H9 (cell line): ENCODE measurements at regions not wholly inside any gene's neighbourhood (a gene's known extent, or its start where the extent isn't known, plus 50 kb on each side); places are given as distances from the start of the nearest gene placed in this dataset.

Experiments used
- DNase-seq: peaks from one replicate; pipeline ENCODE4 v3.0.0-alpha.2; 2017
- H2AFZ ChIP-seq: one replicate; pipeline ENCODE4 v1.6.1; 2013; ENCODE audit warnings: mild to moderate bottlenecking, low read length, control low read depth, moderate library complexity
- H2AK5ac ChIP-seq: 2 replicates; pipeline ENCODE4 v1.6.1; 2013; ENCODE audit warnings: low read length, control low read depth, mixed read lengths; ENCODE audit not compliant: insufficient read length
- H2BK120ac ChIP-seq: one replicate; pipeline ENCODE4 v1.6.1; 2013; ENCODE audit warnings: low read depth, mild to moderate bottlenecking, low read length, control low read depth, inconsistent platforms; ENCODE audit not compliant: poor library complexity, severe bottlenecking
- H2BK12ac ChIP-seq: 2 replicates; pipeline ENCODE4 v1.6.1; 2013; ENCODE audit warnings: low read length, control low read depth, mixed read lengths, low read depth; ENCODE audit not compliant: insufficient read length
- H2BK15ac ChIP-seq: 2 replicates; pipeline ENCODE4 v1.6.1; 2013; ENCODE audit warnings: low read depth, low read length, control low read depth
- H2BK20ac ChIP-seq: one replicate; pipeline ENCODE4 v1.6.1; 2013; ENCODE audit warnings: low read depth, mild to moderate bottlenecking, low read length, control low read depth, inconsistent platforms; ENCODE audit not compliant: poor library complexity, severe bottlenecking
- H2BK5ac ChIP-seq: 2 replicates; pipeline ENCODE4 v1.6.1; 2013; ENCODE audit warnings: low read length, control low read depth, mixed read lengths; ENCODE audit not compliant: insufficient read length
- H3K14ac ChIP-seq: 2 replicates; pipeline ENCODE4 v1.6.1; 2013; ENCODE audit warnings: low read length, control low read depth; ENCODE audit not compliant: insufficient read depth
- H3K18ac ChIP-seq: 2 replicates; pipeline ENCODE4 v1.6.1; 2013; ENCODE audit warnings: low read depth, mild to moderate bottlenecking, mixed read lengths, low read length, control low read depth; ENCODE audit not compliant: insufficient read length
- H3K23ac ChIP-seq: 2 replicates; pipeline ENCODE4 v1.6.1; 2013; ENCODE audit warnings: low read length, control low read depth, mixed read lengths, low read depth; ENCODE audit not compliant: insufficient read length
- H3K23me2 ChIP-seq: 2 replicates; pipeline ENCODE4 v1.6.1; 2013; ENCODE audit warnings: low read depth, mild to moderate bottlenecking, mixed read lengths, low read length, control low read depth; ENCODE audit not compliant: insufficient read length, poor library complexity, severe bottlenecking
- H3K27ac ChIP-seq: 2 replicates; pipeline ENCODE4 v1.5.1; 2013; ENCODE audit warnings: low read length, control low read depth, mixed read lengths, low read depth; ENCODE audit not compliant: insufficient read length
- H3K27me3 ChIP-seq: 2 replicates; pipeline ENCODE4 v1.6.1; 2013; ENCODE audit warnings: low read length, control low read depth, inconsistent platforms; ENCODE audit not compliant: insufficient read depth
- H3K4ac ChIP-seq: 2 replicates; pipeline ENCODE4 v1.6.1; 2013; ENCODE audit warnings: low read depth, mild to moderate bottlenecking, control low read depth, inconsistent platforms, low read length, moderate library complexity
- H3K4me1 ChIP-seq: 2 replicates; pipeline ENCODE4 v1.6.1; 2013; ENCODE audit warnings: low read length, control low read depth, inconsistent platforms; ENCODE audit not compliant: insufficient read depth
- H3K4me2 ChIP-seq: 2 replicates; pipeline ENCODE4 v1.6.1; 2013; ENCODE audit warnings: low read length, control low read depth, mixed read lengths; ENCODE audit not compliant: insufficient read length, insufficient read depth
- H3K56ac ChIP-seq: 2 replicates; pipeline ENCODE4 v1.6.1; 2013; ENCODE audit warnings: low read depth, mild to moderate bottlenecking, mixed read lengths, low read length, control low read depth; ENCODE audit not compliant: insufficient read length
- H3K79me1 ChIP-seq: 2 replicates; pipeline ENCODE4 v1.6.1; 2013; ENCODE audit warnings: low read depth, mild to moderate bottlenecking, moderate library complexity, low read length, control low read depth, inconsistent platforms; ENCODE audit not compliant: insufficient read depth, poor library complexity, severe bottlenecking
- H3K79me2 ChIP-seq: 2 replicates; pipeline ENCODE4 v1.6.1; 2013; ENCODE audit warnings: low read length, control low read depth, inconsistent platforms; ENCODE audit not compliant: insufficient read depth
- H3K9ac ChIP-seq: 2 replicates; pipeline ENCODE4 v1.6.1; 2013; ENCODE audit warnings: low read length, control low read depth, mixed read lengths; ENCODE audit not compliant: insufficient read length; ENCODE audit errors: extremely low read depth
- H3K9me3 ChIP-seq: one replicate; pipeline ENCODE4 v1.6.1; 2013; ENCODE audit warnings: low read depth, low read length, inconsistent platforms; ENCODE audit not compliant: control insufficient read depth
- H3T11ph ChIP-seq: one replicate; pipeline ENCODE4 v1.6.1; 2013; ENCODE audit warnings: mild to moderate bottlenecking, low read length, control low read depth, inconsistent platforms
- H4K20me1 ChIP-seq: one replicate; pipeline ENCODE4 v1.6.1; 2013; ENCODE audit not compliant: control insufficient read depth, insufficient read length, insufficient read depth
- H4K5ac ChIP-seq: 2 replicates; pipeline ENCODE4 v1.6.1; 2013; ENCODE audit warnings: low read depth, mild to moderate bottlenecking, mixed read lengths, low read length, control low read depth; ENCODE audit not compliant: insufficient read length
- H4K8ac ChIP-seq: replicated peaks from 2 replicates; pipeline ENCODE4 v1.6.1; 2013; ENCODE audit warnings: low read length, control low read depth, mixed read lengths, low read depth; ENCODE audit not compliant: insufficient read length
- H4K91ac ChIP-seq: 2 replicates; pipeline ENCODE4 v1.6.1; 2013; ENCODE audit warnings: low read depth, mild to moderate bottlenecking, moderate library complexity, mixed read lengths, low read length, control low read depth; ENCODE audit not compliant: insufficient read length
- H3K27ac Mint-ChIP-seq, 3 experiments: 2 replicates in 2 of 3; 3 replicates in 1 of 3; pipeline ENCODE4 v1.8.0; 2020 to 2021; ENCODE audit warnings: mixed read lengths in 3 of 3, mild to moderate bottlenecking in 1 of 3, moderate library complexity in 1 of 3
- H3K27me3 Mint-ChIP-seq: 2 replicates; pipeline ENCODE4 v1.8.0; 2021; ENCODE audit warnings: low read depth, mild to moderate bottlenecking, moderate library complexity, mixed read lengths
- H3K36me3 Mint-ChIP-seq, 3 experiments: 2 replicates in 2 of 3; 3 replicates in 1 of 3; pipeline ENCODE4 v1.8.0; 2020 to 2021; ENCODE audit warnings: low read depth in 3 of 3, mixed read lengths in 3 of 3; ENCODE audit not compliant: insufficient read depth in 1 of 3
- H3K4me1 Mint-ChIP-seq, 2 experiments: 2 replicates each; pipeline ENCODE4 v1.8.0; 2020; ENCODE audit warnings: mixed read lengths in 2 of 2
- H3K4me3 Mint-ChIP-seq, 2 experiments: 2 replicates in 1 of 2; 3 replicates in 1 of 2; pipeline ENCODE4 v1.8.0; 2020 to 2021; ENCODE audit warnings: mild to moderate bottlenecking in 2 of 2, mixed read lengths in 2 of 2, moderate library complexity in 1 of 2
- H3K9me3 Mint-ChIP-seq, 2 experiments: 2 replicates in 1 of 2; 3 replicates in 1 of 2; pipeline ENCODE4 v1.8.0; 2020; ENCODE audit warnings: mild to moderate bottlenecking in 2 of 2, mixed read lengths in 2 of 2, moderate library complexity in 1 of 2
- CTCF ChIP-seq: fragments of 200-600 bp; sonication (generic); conservative IDR thresholded peaks from 3 replicates; pipeline ENCODE4 v1.8.0; 2021; ENCODE audit warnings: antibody characterized with exemption, mild to moderate bottlenecking
- WGBS: extraction: QIAGEN DNeasy Blood & Tissue Kit; methylation state at CpG from one replicate; pipeline ENCODE4 v1.1.7; 2013; ENCODE audit warnings: missing lambda C conversion rate, low lambda C conversion rate, mixed read lengths; ENCODE audit not compliant: insufficient read length; ENCODE audit errors: extremely low coverage; 5-methylcytosine and 5-hydroxymethylcytosine counted together

GRCh38 chr4:23978002-23978401 is 88.2 kb upstream of the PPARGC1A start:
- Histone ChIP-seq H3T11ph (no peak overlapping the region), H2BK15ac (no peak overlapping the region), H2AFZ (no peak overlapping the region), H3K4me2 (no peak overlapping the region), H4K20me1 (no peaks in the 10 kb centered on the region), H3K4ac (no peak overlapping the region), H4K8ac (no peak overlapping the region), H3K27me3 (no peaks in the 10 kb centered on the region), H3K4me1 (peaks cover 5% of the 10 kb centered on the region; the same call in 1 of the 2 replicates), H3K14ac (no peak overlapping the region), H2BK20ac (no peak overlapping the region), H3K27ac (no peak overlapping the region), H2AK5ac (no peak overlapping the region), H2BK120ac (no peak overlapping the region), H3K79me1 (no peaks in the 10 kb centered on the region), H3K9me3 (no peaks in the 10 kb centered on the region), H3K18ac (no peak overlapping the region), H2BK12ac (no peak overlapping the region), H3K56ac (no peak overlapping the region), H2BK5ac (no peak overlapping the region), H3K23ac (no peak overlapping the region), H4K5ac (no peak overlapping the region), H3K79me2 (no peaks in the 10 kb centered on the region), H3K9ac (no peak overlapping the region), H4K91ac (no peak overlapping the region), H3K23me2 (no peaks in the 10 kb centered on the region)
- no peak for DNase-seq
- H3K36me3 Mint-ChIP-seq = no peaks in the 10 kb centered on the region; a peak in 1 of 7 replicates
- no CpG with 5 or more reads among the region's 3 CpGs for WGBS
- H3K9me3 Mint-ChIP-seq = no peaks in the 10 kb centered on the region
- no peak overlapping the region for H3K27ac Mint-ChIP-seq
- peaks cover 1% of the 10 kb centered on the region; the same call in 1 of the 2 replicates for H3K27me3 Mint-ChIP-seq
- peaks cover 43 to 46% of the 10 kb centered on the region in 2 experiments for H3K4me1 Mint-ChIP-seq
- H3K4me3 Mint-ChIP-seq = no peak overlapping the region
- TF ChIP-seq CTCF = no peak
